IPS-NIHi7 (cell line): ENCODE measurements at regions not wholly inside any gene's neighbourhood (a gene's known extent, or its start where the extent isn't known, plus 50 kb on each side); places are given as distances from the start of the nearest gene placed in this dataset.

ENCODE experiments used
- DNase-seq: peaks from one replicate; pipeline ENCODE4 v3.0.0; 2012; ENCODE audit warnings: mixed read lengths; ENCODE audit errors: extremely low spot score

- DNase-seq: no peak
These were observed 53.8 kb upstream of the ASB18 start for GRCh38 chr2:236317938-236318396.

- no peak for DNase-seq
These were observed 54.2 kb upstream of the ASB18 start for GRCh38 chr2:236318401-236318800.

GRCh38 chr2:236319036-236319435, 54.8 kb upstream of the ASB18 start:
- no peak for DNase-seq

- DNase-seq: no peak
These were observed 57.2 kb upstream of the ASB18 start for GRCh38 chr2:236321415-236321814.

GRCh38 chr2:236333417-236334121, 69.4 kb upstream of the ASB18 start:
- no peak for DNase-seq

- DNase-seq: no peak
These were observed 70.1 kb upstream of the ASB18 start for GRCh38 chr2:236334122-236334876.

GRCh38 chr2:236335696-236336574, 71.7 kb upstream of the ASB18 start:
- DNase-seq: no peak

GRCh38 chr2:236336575-236337464, 72.6 kb upstream of the ASB18 start:
- no peak for DNase-seq

- no peak for DNase-seq
These were observed 73.5 kb upstream of the ASB18 start for GRCh38 chr2:236337465-236338325.

GRCh38 chr2:236338495-236339184, 74.4 kb upstream of the ASB18 start:
- peak; percentile 74 for DNase-seq

GRCh38 chr2:236340251-236340650, 76.0 kb upstream of the ASB18 start:
- DNase-seq: no peak

- DNase-seq: no peak
These were observed 76.9 kb upstream of the ASB18 start for GRCh38 chr2:236341067-236341466.

- DNase-seq: no peak
These were observed 77.5 kb upstream of the ASB18 start for GRCh38 chr2:236341721-236342120.

GRCh38 chr2:236342507-236342906, 78.3 kb upstream of the ASB18 start:
- DNase-seq: no peak

GRCh38 chr2:236342951-236343350, 78.7 kb upstream of the ASB18 start:
- DNase-seq: no peak

- DNase-seq: peak; percentile 82
These were observed 79.4 kb upstream of the ASB18 start for GRCh38 chr2:236343400-236344161.

GRCh38 chr2:236344446-236344845, 80.2 kb upstream of the ASB18 start:
- DNase-seq: no peak

- no peak for DNase-seq
These were observed 81.0 kb upstream of the ASB18 start for GRCh38 chr2:236345081-236345714.
